DMS79 treated with DMSO at 0.1 percent for 48 hours (cell line): ENCODE measurements at regions not wholly inside any gene's neighbourhood (a gene's known extent, or its start where the extent isn't known, plus 50 kb on each side); places are given as distances from the start of the nearest gene placed in this dataset.
A peak's percentile ranks its signal among the peaks of the same experiment; 100 is the strongest.

Source experiments
- DNase-seq: peaks from one replicate; lab custom pipeline; 2025; lab: John Stamatoyannopoulos, UW

DNA sequence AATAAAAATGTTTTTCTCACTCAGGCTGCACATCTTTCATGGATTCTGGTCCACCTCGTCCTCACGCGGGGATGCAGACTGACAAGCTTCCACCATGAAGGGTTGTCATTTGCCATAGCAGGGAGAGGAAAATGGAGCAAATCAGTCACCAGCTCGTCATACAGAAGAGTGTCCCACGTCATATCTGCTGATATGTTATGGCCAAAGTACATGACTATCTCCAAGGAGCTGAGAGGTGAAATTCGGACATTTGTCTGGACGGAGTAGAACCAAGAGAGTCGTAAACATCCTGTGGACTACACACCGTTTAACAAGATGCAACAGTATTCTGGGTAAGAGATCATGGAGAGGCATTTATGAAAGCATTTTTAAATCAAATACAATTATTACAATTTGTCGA, 75.3 kb upstream of the MYOCD start:
- no peak for DNase-seq

GRCh38 chr17:12591021-12591735, 74.5 kb upstream of the MYOCD start:
- no peak for DNase-seq

DNA sequence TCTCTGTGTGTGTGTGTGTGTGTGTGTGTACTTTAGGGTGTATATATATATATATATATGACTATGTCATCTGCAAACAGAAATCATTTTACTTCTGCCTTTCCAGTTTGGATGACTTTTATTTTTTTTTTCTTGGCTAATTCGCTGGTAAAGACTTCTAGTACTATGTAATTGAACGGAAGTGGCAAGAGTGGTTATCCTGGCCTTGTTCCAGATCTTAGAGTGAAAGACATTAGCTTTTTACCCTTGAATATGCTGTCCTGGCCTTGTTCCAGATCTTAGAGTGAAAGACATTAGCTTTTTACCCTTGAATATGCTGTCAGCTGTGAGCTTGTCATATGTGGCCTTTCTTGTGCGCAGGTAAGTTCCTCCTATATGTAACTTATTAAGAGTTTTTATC, 72.7 kb upstream of the MYOCD start:
- peak; percentile 1 for DNase-seq

DNA sequence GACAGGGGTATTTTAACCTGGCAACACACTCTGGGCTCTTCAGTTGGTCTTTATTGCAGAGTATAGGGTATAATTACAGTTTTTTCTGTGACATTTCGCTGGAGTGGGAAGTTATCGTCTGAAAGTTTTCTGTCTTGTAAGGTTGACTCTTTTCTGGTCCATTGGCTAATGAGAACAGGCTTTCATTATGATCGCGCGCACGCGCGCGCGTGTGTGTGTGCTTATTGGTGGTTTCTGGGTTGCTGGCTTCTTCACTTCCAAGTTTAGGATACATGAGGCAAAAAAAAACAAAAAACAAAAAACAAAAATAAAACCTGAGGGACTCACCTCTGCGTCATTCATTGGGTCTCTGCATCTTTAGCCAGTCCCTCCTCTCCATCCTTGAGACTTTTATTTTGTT, 68.7 kb upstream of the MYOCD start:
- DNase-seq: no peak

DNA sequence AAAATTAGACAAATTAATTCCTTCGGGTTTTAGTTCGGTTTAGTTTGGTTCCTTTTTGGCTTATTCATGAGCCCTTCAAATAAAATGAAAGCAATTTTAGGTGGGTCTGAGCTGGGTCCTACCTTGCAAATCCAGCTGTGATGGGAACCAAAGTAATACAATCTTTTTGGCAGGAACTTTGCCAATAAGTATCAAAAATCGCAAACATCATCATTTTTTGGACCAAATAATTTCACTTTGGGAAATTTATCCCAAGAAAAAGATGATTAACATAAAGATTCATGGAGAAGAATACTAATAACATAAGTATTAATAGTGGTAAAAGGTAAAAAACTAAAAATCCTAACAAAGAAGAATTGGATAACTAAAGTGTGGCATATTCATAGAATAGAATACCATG, 67.8 kb upstream of the MYOCD start:
- no peak for DNase-seq

GRCh38 chr17:12599186-12599920, 66.3 kb upstream of the MYOCD start:
- DNase-seq: no peak

DNA sequence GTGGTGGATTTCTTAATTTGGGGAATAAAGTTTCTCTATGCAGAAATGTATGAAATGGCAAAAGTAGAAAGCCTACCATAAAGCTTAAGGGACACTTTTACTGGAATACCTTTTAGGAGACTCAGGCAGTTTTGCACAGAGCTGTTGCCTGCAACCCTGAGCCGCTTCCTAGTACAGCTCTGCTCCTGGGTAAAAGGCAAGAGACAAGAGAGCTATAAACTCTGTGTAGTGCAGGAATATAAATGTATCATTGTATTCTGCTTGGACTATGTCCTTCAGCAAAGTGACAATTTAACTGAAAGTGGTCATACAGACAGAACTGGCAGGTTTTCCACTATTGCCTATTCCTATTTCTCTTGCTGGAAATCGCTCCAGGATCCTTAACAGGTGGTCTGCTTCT, 65.3 kb upstream of the MYOCD start:
- no peak for DNase-seq

GRCh38 chr17:12603566-12603965, 62.1 kb upstream of the MYOCD start:
- no peak for DNase-seq

GRCh38 chr17:12605222-12605621, 60.5 kb upstream of the MYOCD start:
- no peak for DNase-seq

- DNase-seq: no peak
Observed at GRCh38 chr17:12613566-12613965, 52.1 kb upstream of the MYOCD start.
